Ureter (tissue), 1 donor: ENCODE measurements at regions not wholly inside any gene's neighbourhood (a gene's known extent, or its start where the extent isn't known, plus 50 kb on each side); places are given as distances from the start of the nearest gene placed in this dataset.

ENCODE experiments used
- DNase-seq: peaks from one replicate; pipeline ENCODE4 v3.0.0-alpha.2; 2020; ENCODE audit warnings: low spot score
- donor health status: DM: yes; HTN: yes; CAD: no.

DNA sequence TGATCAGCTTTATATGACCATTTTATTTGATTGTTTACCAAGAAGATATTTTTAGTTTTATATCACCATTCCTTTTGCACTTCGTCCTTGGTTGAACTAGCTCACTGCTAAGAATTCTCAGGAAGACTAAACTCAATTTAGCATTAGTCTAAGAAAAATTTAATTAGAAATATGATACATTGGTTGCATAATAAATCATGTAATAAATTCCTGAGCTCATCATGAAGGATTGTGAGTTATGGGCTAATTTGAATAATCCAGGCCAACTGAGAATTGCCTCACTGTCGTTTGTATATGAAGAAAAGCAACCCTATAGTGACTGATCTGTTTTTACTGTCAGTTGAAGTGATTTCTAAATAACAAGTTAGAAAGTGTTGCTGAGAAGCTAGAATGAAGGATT is 725.5 kb downstream of the DNAJB9 start:
- no peak for DNase-seq

DNA sequence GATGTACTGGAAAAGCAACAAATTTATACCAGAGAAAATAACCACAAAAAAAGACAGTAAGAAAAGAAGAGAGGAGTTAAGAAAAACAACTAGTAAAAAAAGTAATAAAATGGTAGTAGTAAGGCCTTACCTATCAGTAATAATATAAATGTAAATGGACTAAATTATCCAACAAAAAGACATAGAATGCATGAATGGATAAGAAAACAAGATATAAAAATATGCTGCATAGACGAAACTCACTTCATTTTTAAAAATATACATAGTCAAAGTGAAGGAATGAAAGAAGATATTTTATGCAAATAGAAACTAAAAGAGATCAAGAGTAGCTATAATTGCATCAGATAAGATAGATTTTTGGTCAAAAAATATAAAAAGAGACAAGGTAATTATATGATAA is 739.1 kb downstream of the DNAJB9 start:
- DNase-seq = no peak

DNA sequence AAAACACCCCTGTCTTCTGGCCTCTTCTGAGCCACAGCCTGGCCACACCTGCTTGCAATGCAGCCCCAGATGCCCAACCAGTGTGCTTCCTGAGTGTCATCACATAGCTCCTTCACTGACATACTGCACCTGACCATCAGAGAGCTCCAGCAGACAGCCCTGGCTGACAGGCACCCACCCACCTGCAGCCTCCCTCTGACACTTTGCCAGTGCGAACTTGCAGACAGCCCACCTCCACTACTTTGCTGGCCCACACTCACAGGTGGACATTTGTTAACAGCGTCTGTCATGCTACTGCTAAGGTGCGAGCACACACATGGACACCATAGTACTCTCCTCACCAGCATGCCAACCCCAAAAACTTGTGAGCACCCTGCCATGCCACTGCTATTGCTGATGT is 740.1 kb downstream of the DNAJB9 start:
- no peak for DNase-seq

DNA sequence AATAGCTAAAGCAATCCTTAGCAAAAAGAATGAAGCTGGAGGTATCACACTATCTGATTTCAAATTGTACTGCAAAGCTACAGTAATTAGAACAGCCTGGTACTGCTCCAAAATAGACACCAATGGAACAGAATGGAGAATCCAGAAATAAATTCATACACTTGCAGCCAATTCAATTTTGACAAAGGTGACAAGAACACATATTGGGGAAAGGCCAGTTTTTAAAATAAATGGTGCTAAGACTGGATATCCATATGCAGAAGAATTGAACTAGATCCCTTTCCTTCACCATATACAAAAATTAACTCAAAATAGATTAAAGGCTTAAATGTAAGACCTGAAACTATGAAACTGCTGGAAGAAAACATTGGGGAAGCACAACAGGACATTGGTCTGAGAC is 748.5 kb downstream of the DNAJB9 start:
- DNase-seq = no peak

DNA sequence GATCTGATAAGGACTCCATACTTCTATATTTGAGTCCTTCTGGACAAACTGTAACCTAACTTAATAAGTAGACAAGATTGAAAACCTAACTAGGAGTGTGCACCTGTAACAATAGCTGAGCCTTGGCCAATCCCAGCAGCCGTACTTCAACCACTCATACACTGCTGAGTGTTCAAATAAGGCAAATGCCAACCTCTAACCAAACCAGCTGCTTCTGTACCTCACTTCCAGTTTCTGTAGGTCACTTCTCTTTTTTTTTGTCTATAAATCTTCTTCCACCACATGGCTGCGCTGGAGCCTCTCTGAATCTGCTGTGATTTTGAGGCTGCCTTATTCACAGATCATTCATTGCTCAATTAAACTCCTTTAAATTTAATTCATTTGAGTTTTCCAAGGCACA is 753.2 kb downstream of the DNAJB9 start:
- DNase-seq = no peak

DNA sequence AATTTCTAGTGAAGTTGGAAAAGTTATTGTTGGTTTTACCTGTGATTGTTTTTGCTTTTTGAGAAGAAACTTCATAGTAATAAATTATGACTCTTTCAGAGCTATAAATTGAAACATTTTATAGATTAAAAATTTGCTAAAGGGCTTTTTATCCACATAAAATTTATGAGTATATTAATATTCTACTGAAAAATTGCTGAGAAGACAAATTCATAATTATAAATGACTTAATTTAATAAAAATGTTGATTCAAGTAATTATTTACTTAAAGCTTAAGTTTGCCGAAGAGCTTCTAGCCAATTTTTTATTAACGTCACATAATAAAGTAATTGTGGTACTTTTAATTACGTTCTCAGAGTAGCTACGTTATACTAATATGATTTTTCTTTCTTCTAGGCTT is 761.7 kb downstream of the DNAJB9 start:
- DNase-seq = no peak

DNA sequence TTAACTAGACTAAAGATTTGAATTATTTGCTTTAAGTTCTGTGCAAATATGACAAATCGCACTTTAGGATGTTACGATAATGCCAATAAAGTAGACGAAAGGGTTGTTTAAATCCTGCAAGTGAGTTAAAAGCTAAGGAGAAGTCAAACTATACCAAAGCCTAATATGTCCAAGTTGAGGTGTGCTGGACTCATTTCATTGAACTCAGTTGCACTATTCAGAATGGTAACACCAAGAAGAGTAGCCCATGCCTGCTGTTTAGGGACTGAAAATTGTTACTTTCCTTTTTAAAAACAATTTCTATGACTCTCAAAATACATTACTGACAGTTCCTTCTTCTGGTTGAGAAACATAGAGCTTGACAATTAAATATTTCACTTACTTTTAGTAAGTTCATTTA is 766.3 kb downstream of the DNAJB9 start:
- no peak for DNase-seq

DNA sequence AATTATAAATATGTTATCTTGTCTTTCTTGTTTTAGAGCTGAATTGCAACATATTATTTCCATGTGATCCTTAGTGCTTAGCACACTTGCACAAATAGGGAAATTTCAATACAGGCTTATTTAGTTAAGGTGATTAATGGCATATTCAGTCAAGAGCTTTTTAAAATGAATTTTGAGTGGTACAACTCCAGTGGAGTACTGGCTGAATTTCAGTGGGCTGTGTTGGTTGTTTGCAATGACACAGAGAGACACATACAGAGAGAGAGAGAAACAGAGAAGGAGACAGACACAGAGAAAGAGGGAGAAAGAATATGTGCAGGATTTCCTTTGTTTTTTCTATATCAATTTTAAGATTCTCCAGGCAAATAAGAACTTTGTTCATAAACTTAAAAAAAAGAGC is 766.9 kb downstream of the DNAJB9 start:
- no peak for DNase-seq

DNA sequence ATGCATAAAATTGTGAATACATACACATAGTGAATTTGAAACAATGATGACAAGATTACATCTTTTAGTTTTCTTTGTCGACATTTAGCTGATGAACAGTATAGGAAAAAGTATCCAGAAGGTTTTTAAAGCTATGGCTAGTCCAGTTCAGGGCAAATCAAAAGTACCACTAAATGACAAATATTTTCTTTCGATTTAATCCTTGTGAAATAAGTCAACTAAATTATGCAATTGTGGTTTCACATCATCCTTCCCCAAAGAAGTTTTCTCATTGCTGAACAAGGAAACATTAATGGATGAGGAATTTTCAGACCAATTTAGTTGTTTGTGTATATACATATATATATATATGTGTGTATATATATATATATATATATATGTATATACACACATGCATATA is 774.0 kb downstream of the DNAJB9 start:
- no peak for DNase-seq

DNA sequence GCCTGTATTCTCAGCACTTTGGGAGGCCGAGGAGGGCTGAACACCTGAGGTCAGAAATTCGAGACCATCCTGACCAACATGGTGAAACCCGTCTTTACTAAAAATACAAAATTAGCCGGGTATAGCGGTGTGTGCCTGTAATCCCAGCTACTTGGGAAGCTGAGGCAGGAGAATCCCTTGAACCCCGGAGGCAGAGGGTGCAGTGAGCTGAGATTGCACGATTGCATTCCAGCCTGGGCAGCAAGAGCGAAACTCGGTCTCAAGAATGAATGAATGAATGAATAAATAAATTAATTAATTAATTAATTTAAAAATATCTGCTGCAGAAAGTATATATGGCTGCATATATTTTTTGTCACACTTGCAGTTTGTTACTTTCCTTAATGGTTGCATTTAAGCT is 781.8 kb downstream of the DNAJB9 start:
- DNase-seq = no peak

DNA sequence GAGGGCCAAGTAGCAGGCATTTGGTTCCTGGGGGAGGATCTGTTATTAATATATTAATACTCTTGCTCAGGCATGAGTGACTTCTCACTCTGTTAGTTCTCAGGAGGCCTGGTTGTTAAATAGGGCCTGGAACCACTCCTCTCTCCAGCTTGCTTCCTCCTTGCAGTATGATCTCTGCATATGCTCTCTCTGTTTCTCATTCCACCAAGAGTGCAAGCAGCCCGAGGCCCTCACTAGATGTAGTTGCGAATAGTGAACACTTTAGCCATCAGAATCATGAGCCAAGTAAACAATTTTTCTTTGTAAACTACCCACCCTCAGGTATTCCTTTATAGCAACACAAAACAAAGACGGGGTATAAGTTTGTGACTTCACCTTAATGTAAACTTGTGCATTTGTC is 784.3 kb downstream of the DNAJB9 start:
- DNase-seq = no peak

DNA sequence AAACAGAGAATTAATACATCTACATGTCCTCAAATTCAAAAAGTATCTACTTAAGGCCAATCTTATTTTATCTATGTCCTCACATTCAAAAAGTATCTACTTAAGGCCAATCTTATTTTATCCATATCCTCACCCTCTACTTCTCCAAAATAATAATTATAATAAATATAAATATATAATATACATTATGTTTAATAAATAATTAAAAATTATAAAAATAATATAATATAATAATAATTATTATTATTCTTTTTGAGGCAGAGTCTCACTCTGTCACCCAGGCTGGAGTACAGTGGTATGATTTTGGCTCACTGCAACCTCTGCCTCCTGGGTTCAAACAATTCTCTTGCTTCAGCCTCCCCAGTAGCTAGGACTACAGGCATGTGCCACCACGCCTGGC is 784.9 kb downstream of the DNAJB9 start:
- no peak for DNase-seq

DNA sequence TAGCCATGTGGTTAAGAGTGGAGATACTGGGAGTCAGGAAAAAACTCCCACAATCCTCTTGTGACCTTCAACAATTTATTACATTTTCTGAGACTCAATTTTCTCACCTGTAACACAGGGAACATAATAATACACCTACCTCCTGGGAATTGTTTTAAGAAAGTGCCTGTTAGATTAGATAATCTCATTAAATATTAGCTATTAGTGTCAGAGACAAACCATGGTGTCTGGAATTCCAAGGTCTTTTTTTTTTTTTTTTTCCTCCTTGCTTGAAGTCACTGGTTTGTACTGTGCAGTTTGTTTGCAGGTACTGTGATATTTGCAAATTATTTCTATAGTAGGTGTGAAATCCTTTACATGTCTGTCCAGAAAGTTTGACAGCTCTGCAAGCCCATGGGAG is 806.1 kb downstream of the DNAJB9 start:
- DNase-seq = no peak

DNA sequence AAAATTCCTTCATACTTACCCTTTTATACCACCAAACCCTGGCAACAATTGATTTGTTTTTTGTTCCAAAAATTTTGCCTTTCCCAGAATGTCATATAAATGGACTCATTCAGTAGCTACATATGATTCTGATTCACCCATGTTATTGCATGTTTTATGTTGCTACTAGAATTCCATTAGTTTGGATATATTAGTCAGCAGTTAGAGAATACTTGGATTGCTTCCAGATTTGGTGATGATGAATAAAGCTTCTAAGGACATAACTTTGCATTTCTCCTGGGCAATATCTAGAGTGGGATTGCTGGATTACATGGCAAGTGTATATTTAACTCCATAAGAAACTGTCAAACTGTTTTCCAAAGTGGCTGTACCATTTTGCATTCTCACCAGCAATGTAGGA is 806.9 kb downstream of the DNAJB9 start:
- no peak for DNase-seq

DNA sequence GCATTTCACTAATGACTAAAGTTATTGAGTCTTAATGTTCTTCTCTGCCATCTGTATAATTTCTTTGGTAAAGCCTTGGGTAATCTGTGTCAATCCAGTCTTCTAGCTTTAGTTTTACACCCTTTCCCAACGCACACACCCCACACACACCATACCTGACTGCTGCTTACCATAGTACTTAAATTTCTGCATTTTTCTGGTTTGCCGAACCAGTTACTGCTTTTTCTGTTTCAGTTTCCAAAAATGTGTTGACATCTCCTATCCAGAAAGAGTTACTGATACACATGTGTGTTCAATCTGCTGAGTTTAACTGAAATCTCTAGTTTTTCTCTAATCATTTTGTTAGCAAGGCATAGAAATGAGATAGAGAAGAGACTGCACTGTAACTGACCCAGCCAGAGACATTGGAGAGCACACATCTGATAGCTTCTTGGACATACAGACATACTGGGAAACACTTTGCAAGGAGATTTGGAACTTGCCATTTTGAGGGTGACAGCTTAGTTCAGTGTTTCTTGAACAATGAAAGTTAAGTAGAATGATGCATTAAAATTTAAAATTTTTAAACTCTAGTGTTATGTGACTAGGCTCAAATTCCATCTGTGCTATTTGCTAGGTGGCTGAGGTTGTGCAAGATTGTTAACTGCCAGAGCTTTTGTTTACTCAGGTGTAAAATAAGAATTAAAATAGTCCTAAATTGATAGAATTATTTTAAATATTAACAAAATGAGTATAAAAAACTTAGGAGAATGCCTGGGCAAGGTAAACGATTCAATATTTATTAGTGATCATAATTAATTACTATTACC is 807.6 kb downstream of the DNAJB9 start:
- DNase-seq = no peak

DNA sequence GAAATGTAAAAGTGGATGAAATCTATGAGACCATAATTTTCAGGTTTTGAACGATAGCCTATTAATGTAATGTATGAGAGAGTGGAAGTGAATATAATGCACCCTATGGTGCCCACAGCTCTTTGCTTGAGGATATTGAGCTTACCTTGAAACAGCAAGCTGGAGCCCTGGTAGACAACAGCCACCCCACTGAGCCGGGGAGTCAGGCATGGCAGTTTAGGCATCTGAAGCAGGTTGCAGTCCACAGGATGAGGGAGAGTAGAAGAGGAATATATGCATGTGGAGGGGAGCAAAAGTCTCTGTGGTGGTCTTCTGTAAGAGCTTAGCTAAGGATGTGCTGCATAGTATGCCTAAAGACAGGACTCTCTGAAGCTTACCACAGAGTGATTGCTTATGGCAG is 817.3 kb downstream of the DNAJB9 start:
- no peak for DNase-seq

DNA sequence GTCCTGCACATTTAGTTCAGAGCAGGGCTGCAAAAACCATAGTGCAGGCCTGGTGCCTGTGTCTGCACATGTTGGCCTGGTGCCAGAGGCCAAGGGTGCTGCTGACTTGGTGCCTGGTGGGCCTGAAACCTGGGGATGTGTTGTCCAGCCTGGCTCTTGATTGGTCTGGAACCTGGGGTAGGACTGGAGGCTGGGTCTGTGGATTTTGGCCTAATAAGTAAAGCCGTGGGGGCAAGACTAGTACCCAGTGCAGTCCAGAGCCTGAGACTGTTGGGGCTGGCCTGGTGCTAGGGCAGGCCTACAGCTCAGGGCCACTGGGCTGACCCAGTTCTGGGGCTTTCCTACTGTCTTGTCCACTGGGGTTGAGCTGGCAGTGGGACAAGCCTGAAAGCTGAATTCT is 817.9 kb downstream of the DNAJB9 start:
- no peak for DNase-seq

DNA sequence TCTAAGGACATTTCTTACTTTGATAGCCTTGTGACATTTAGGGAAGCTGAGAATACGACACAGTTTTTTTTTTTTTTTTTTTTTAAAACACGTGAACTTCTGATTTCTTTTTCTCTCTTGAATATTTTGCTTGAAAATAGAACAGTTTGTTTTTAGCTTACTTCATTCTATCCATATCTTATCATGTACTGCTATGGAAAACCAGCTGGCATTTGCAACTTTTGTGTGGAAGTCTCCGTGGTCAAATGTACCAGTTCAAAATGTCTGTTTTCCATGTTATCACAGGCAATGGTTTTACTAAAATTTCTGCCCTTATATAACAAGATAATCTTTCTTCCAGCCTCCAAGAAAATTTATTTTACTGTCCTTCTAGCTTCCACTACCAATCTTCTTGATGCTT is 821.6 kb downstream of the DNAJB9 start:
- no peak for DNase-seq

DNA sequence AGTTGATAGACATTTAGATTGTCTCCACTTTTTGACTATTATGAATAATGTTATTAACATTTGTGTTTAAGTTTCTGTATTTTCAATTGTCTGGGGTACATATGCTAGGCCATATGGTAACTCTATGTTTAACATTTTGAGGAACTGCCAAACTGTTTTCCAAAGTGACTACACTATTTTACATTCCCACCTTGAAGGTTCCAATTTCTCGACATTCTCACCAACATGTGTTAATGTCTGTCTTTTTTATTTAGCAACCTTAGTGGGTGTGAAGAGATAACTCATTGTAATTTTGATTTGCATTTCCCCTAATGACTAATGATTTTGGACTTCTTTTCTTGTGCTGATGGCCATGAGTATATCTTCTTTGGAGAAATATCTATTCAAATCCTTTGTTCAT is 832.4 kb downstream of the DNAJB9 start:
- DNase-seq = no peak

DNA sequence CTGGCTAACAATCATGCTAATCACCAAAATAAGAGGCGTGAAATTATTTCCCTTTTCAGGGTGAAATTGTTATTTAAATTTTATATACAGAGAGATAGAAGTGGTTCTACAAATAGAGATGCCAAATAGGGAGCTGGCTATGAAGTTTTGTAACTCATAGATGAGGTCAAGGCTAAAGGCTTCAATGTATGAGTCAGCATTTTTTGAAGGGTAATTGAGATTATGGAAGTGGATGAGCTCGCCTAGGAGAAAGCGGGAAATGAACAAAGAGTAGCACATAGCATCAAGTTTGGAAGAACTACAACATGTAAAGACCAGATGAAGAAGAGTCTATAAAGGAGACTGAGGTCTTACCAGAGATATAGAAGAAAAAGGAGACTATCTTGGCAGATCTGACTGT is 838.1 kb downstream of the DNAJB9 start:
- DNase-seq = no peak

DNA sequence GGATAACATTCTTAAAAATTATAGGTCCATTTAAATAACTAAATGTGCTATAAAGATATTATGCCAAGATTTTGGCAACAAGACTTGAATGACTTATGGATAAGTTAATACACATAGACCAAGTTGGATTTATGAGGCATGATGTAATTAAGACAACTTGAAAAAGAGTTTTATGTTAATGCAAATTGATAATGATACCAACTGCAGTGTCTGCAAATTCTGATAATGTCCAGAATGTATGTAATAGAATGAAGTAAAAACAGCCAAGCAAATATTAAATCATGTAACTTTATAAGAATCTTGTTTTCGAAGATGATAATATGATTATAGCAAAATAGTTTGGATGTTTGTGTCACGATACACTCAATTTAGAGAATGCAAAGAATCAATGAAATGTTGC is 868.3 kb downstream of the DNAJB9 start:
- DNase-seq = no peak

DNA sequence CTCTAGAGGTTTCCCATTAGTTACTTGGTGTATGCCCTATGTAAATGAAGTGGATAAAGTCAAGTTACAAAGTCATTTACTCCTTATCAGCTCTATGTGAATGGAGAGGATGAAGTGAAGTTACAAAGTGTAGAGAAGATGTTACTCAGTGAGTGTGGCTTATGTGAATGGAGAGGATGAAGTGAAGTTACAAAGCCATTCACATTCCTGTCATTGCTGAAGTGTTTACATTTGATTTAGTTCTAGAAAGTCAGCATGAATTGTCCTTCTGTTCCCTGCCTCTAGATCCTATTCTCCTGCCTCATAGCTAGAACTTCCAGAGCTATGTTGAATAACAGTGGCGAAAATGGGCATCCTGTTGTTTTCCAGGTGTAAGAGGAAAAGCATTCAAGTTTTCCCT is 880.1 kb downstream of the DNAJB9 start:
- no peak for DNase-seq

DNA sequence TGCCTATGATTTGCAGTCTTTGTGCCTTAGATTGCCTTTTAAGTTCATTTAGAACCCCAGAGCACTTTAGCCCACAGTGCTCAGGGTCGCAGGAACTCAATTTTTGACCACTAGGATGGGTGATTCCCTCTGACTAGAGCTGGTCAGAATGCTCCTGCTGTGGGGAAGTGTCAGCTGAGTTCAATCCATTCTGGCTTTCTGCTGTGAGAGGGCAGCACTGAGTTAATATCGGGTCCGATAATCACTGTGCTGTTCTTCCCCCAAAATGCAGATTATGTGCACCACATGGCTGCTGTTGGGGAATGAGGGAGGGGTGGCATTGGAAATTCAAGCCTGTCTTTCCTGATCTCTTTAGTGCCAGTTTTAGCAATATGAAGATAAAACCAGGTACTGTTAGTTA is 886.4 kb downstream of the DNAJB9 start:
- DNase-seq = no peak

DNA sequence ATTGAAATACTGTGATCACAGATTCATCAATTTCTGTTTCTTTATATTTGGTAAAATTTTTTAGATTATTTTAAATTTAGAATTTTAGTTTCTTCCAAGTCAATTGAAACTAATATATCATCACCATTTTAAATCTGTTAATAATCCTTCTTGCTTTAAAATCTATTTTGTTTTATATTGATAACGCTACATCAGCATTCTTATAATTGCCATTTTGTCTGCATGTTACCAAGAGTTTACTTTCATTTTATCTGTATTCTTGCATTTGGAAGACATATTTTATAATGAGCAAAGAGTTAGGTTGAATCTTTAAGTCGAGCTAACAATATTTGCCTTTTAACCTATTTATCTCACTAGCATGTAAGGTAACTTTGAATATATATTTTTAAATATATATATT is 890.6 kb downstream of the DNAJB9 start:
- no peak for DNase-seq
